H9 (cell line): ENCODE measurements at regions not wholly inside any gene's neighbourhood (a gene's known extent, or its start where the extent isn't known, plus 50 kb on each side); places are given as distances from the start of the nearest gene placed in this dataset.
"Not testable (repeated sequence)": the region's sequence is repeated elsewhere in the genome, so short reads cannot be mapped to it uniquely, and the experiment has no call there.

ENCODE experiments used
- DNase-seq: peaks from one replicate; pipeline ENCODE4 v3.0.0-alpha.2; 2017
- H2AFZ ChIP-seq: one replicate; pipeline ENCODE4 v1.6.1; 2013; ENCODE audit warnings: mild to moderate bottlenecking, low read length, control low read depth, moderate library complexity
- H2AK5ac ChIP-seq: 2 replicates; pipeline ENCODE4 v1.6.1; 2013; ENCODE audit warnings: low read length, control low read depth, mixed read lengths; ENCODE audit not compliant: insufficient read length
- H2BK120ac ChIP-seq: one replicate; pipeline ENCODE4 v1.6.1; 2013; ENCODE audit warnings: low read depth, mild to moderate bottlenecking, low read length, control low read depth, inconsistent platforms; ENCODE audit not compliant: poor library complexity, severe bottlenecking
- H2BK12ac ChIP-seq: 2 replicates; pipeline ENCODE4 v1.6.1; 2013; ENCODE audit warnings: low read length, control low read depth, mixed read lengths, low read depth; ENCODE audit not compliant: insufficient read length
- H2BK15ac ChIP-seq: 2 replicates; pipeline ENCODE4 v1.6.1; 2013; ENCODE audit warnings: low read depth, low read length, control low read depth
- H2BK20ac ChIP-seq: one replicate; pipeline ENCODE4 v1.6.1; 2013; ENCODE audit warnings: low read depth, mild to moderate bottlenecking, low read length, control low read depth, inconsistent platforms; ENCODE audit not compliant: poor library complexity, severe bottlenecking
- H2BK5ac ChIP-seq: 2 replicates; pipeline ENCODE4 v1.6.1; 2013; ENCODE audit warnings: low read length, control low read depth, mixed read lengths; ENCODE audit not compliant: insufficient read length
- H3K14ac ChIP-seq: 2 replicates; pipeline ENCODE4 v1.6.1; 2013; ENCODE audit warnings: low read length, control low read depth; ENCODE audit not compliant: insufficient read depth
- H3K18ac ChIP-seq: 2 replicates; pipeline ENCODE4 v1.6.1; 2013; ENCODE audit warnings: low read depth, mild to moderate bottlenecking, mixed read lengths, low read length, control low read depth; ENCODE audit not compliant: insufficient read length
- H3K23ac ChIP-seq: 2 replicates; pipeline ENCODE4 v1.6.1; 2013; ENCODE audit warnings: low read length, control low read depth, mixed read lengths, low read depth; ENCODE audit not compliant: insufficient read length
- H3K23me2 ChIP-seq: 2 replicates; pipeline ENCODE4 v1.6.1; 2013; ENCODE audit warnings: low read depth, mild to moderate bottlenecking, mixed read lengths, low read length, control low read depth; ENCODE audit not compliant: insufficient read length, poor library complexity, severe bottlenecking
- H3K27ac ChIP-seq: 2 replicates; pipeline ENCODE4 v1.5.1; 2013; ENCODE audit warnings: low read length, control low read depth, mixed read lengths, low read depth; ENCODE audit not compliant: insufficient read length
- H3K27me3 ChIP-seq: 2 replicates; pipeline ENCODE4 v1.6.1; 2013; ENCODE audit warnings: low read length, control low read depth, inconsistent platforms; ENCODE audit not compliant: insufficient read depth
- H3K4ac ChIP-seq: 2 replicates; pipeline ENCODE4 v1.6.1; 2013; ENCODE audit warnings: low read depth, mild to moderate bottlenecking, control low read depth, inconsistent platforms, low read length, moderate library complexity
- H3K4me1 ChIP-seq: 2 replicates; pipeline ENCODE4 v1.6.1; 2013; ENCODE audit warnings: low read length, control low read depth, inconsistent platforms; ENCODE audit not compliant: insufficient read depth
- H3K4me2 ChIP-seq: 2 replicates; pipeline ENCODE4 v1.6.1; 2013; ENCODE audit warnings: low read length, control low read depth, mixed read lengths; ENCODE audit not compliant: insufficient read length, insufficient read depth
- H3K56ac ChIP-seq: 2 replicates; pipeline ENCODE4 v1.6.1; 2013; ENCODE audit warnings: low read depth, mild to moderate bottlenecking, mixed read lengths, low read length, control low read depth; ENCODE audit not compliant: insufficient read length
- H3K79me1 ChIP-seq: 2 replicates; pipeline ENCODE4 v1.6.1; 2013; ENCODE audit warnings: low read depth, mild to moderate bottlenecking, moderate library complexity, low read length, control low read depth, inconsistent platforms; ENCODE audit not compliant: insufficient read depth, poor library complexity, severe bottlenecking
- H3K79me2 ChIP-seq: 2 replicates; pipeline ENCODE4 v1.6.1; 2013; ENCODE audit warnings: low read length, control low read depth, inconsistent platforms; ENCODE audit not compliant: insufficient read depth
- H3K9ac ChIP-seq: 2 replicates; pipeline ENCODE4 v1.6.1; 2013; ENCODE audit warnings: low read length, control low read depth, mixed read lengths; ENCODE audit not compliant: insufficient read length; ENCODE audit errors: extremely low read depth
- H3K9me3 ChIP-seq: one replicate; pipeline ENCODE4 v1.6.1; 2013; ENCODE audit warnings: low read depth, low read length, inconsistent platforms; ENCODE audit not compliant: control insufficient read depth
- H3T11ph ChIP-seq: one replicate; pipeline ENCODE4 v1.6.1; 2013; ENCODE audit warnings: mild to moderate bottlenecking, low read length, control low read depth, inconsistent platforms
- H4K20me1 ChIP-seq: one replicate; pipeline ENCODE4 v1.6.1; 2013; ENCODE audit not compliant: control insufficient read depth, insufficient read length, insufficient read depth
- H4K5ac ChIP-seq: 2 replicates; pipeline ENCODE4 v1.6.1; 2013; ENCODE audit warnings: low read depth, mild to moderate bottlenecking, mixed read lengths, low read length, control low read depth; ENCODE audit not compliant: insufficient read length
- H4K8ac ChIP-seq: replicated peaks from 2 replicates; pipeline ENCODE4 v1.6.1; 2013; ENCODE audit warnings: low read length, control low read depth, mixed read lengths, low read depth; ENCODE audit not compliant: insufficient read length
- H4K91ac ChIP-seq: 2 replicates; pipeline ENCODE4 v1.6.1; 2013; ENCODE audit warnings: low read depth, mild to moderate bottlenecking, moderate library complexity, mixed read lengths, low read length, control low read depth; ENCODE audit not compliant: insufficient read length
- H3K27ac Mint-ChIP-seq, 3 experiments: 2 replicates in 2 of 3; 3 replicates in 1 of 3; pipeline ENCODE4 v1.8.0; 2020 to 2021; ENCODE audit warnings: mixed read lengths in 3 of 3, mild to moderate bottlenecking in 1 of 3, moderate library complexity in 1 of 3
- H3K27me3 Mint-ChIP-seq: 2 replicates; pipeline ENCODE4 v1.8.0; 2021; ENCODE audit warnings: low read depth, mild to moderate bottlenecking, moderate library complexity, mixed read lengths
- H3K36me3 Mint-ChIP-seq, 3 experiments: 2 replicates in 2 of 3; 3 replicates in 1 of 3; pipeline ENCODE4 v1.8.0; 2020 to 2021; ENCODE audit warnings: low read depth in 3 of 3, mixed read lengths in 3 of 3; ENCODE audit not compliant: insufficient read depth in 1 of 3
- H3K4me1 Mint-ChIP-seq, 2 experiments: 2 replicates each; pipeline ENCODE4 v1.8.0; 2020; ENCODE audit warnings: mixed read lengths in 2 of 2
- H3K4me3 Mint-ChIP-seq, 2 experiments: 2 replicates in 1 of 2; 3 replicates in 1 of 2; pipeline ENCODE4 v1.8.0; 2020 to 2021; ENCODE audit warnings: mild to moderate bottlenecking in 2 of 2, mixed read lengths in 2 of 2, moderate library complexity in 1 of 2
- H3K9me3 Mint-ChIP-seq, 2 experiments: 2 replicates in 1 of 2; 3 replicates in 1 of 2; pipeline ENCODE4 v1.8.0; 2020; ENCODE audit warnings: mild to moderate bottlenecking in 2 of 2, mixed read lengths in 2 of 2, moderate library complexity in 1 of 2
- WGBS: extraction: QIAGEN DNeasy Blood & Tissue Kit; methylation state at CpG from one replicate; pipeline ENCODE4 v1.1.7; 2013; ENCODE audit warnings: missing lambda C conversion rate, low lambda C conversion rate, mixed read lengths; ENCODE audit not compliant: insufficient read length; ENCODE audit errors: extremely low coverage; 5-methylcytosine and 5-hydroxymethylcytosine counted together

- not testable (repeated sequence) for H2AK5ac ChIP-seq, H2AFZ ChIP-seq, H2BK5ac ChIP-seq, H2BK120ac ChIP-seq, H3K4me3 Mint-ChIP-seq, H3K14ac ChIP-seq, H3K9ac ChIP-seq, DNase-seq, H3K27ac ChIP-seq, H3K4me1 ChIP-seq, H3K23ac ChIP-seq, H2BK12ac ChIP-seq, H3T11ph ChIP-seq, H3K27me3 Mint-ChIP-seq, H4K8ac ChIP-seq, H2BK15ac ChIP-seq, H3K79me2 ChIP-seq, H3K27ac Mint-ChIP-seq, H3K4me1 Mint-ChIP-seq, H3K4ac ChIP-seq, H3K79me1 ChIP-seq, H3K4me2 ChIP-seq, H3K23me2 ChIP-seq, H2BK20ac ChIP-seq, H4K91ac ChIP-seq, H3K27me3 ChIP-seq, H3K18ac ChIP-seq, H4K5ac ChIP-seq, H3K9me3 ChIP-seq, H4K20me1 ChIP-seq, H3K56ac ChIP-seq
- WGBS, result no CpG with 5 or more reads among the region's 11 CpGs
- H3K9me3 Mint-ChIP-seq, result peaks cover 15 to 20% of the 10 kb centered on the region in 2 experiments
- peaks cover 21 to 40% (median 32%) of the 10 kb centered on the region in 3 experiments for H3K36me3 Mint-ChIP-seq
These were observed 102.6 kb downstream of the FHIP1A start for GRCh38 chr4:151511548-151511947.
